ENCODE measurements at regions not wholly inside any gene's neighbourhood (a gene's known extent, or its start where the extent isn't known, plus 50 kb on each side); places are given as distances from the start of the nearest gene placed in this dataset.

DNA sequence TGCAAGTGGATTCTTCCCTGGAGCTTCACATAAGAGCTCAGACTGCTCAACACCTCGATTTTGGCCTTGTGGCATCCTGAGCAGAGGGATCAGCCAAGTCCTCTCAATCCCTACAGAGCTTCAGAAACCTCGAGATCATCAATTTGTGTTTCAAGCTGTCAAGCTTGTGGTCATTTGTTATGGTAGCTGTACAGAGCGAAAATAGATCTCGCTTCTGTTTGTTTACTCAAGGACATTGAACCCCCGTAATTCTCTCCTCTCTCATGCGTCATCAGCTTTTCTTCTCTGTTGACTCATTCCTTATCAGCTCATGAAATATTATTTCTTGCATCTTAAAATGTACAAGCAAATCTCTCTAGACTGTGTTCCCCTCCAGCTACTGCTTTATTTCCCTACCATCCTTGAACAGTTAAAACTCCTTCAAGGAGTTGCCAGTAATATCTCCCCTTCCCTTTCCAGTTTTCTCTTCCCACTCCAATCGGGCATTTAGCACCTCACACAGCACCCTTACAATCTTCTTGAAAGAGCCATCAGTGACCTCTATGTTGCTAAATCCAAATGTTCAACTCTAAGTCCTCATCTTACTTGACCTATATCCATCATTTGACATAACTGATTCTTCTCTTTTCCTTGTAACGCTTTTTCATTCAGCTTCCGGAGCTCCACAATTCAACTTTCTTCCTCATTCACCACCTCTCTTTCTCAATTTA lies 106.2 kb upstream of the FAT1 start:
- H3K4me2 ChIP-seq (ENCODE audit: insufficient read depth in 1 of 2, low read depth in 2 of 2, low read length in 2 of 2) = no peak overlapping the region
- no peaks in the 10 kb centered on the region for H3K79me2 ChIP-seq (ENCODE audit: control insufficient read depth in 1 of 2, insufficient read depth in 2 of 2, low read length in 2 of 2)
- no peak for FAIRE-seq
- no peak for DNase-seq (ENCODE audit: low read depth in 1 of 2, low spot score in 2 of 2)
- ChIA-PET POLR2A (ENCODE audit: partially characterized antibody) (no interaction called here), CTCF (ENCODE audit: partially characterized antibody) (interaction anchor here (1.3 kb wide), 1 partner anchor 94 kb away, joined by 3 read pairs; no protein-coding TSS in a partner anchor)
- WGBS, 2 experiments (ENCODE audit: extremely low coverage in 1 of 2, insufficient coverage in 1 of 2, insufficient read length in 1 of 2, insufficient replicate concordance in 2 of 2, low coverage in 1 of 2, low lambda C conversion rate in 2 of 2, missing lambda C conversion rate in 1 of 2) = 85% methylated on average over 9 of the region's 9 CpGs; no CpG with 5 or more reads in 1 of the 2 experiments
- no peak overlapping the region for H2BK20ac ChIP-seq (ENCODE audit: low read length)
- no peak overlapping the region for H4K5ac ChIP-seq (ENCODE audit: insufficient read length, low read depth, low read length)
- no peak overlapping the region for H3K18ac ChIP-seq (ENCODE audit: extremely low read depth, low read length)
- no peak overlapping the region for H2BK15ac ChIP-seq (ENCODE audit: low read length)
- H3K9me3 ChIP-seq (ENCODE audit: insufficient read depth in 2 of 2, low read depth in 1 of 2, low read length in 1 of 2) = no peaks in the 10 kb centered on the region
- H3K23ac ChIP-seq (ENCODE audit: insufficient read length) = no peak overlapping the region
- H3K23me2 ChIP-seq (ENCODE audit: low read depth, low read length) = no peaks in the 10 kb centered on the region
- H3K9ac ChIP-seq (replicated peaks in 1 of 4; ENCODE audit: extremely low read depth in 1 of 4, low read depth in 3 of 4, low read length in 3 of 4) = no peak overlapping the region
- no peak overlapping the region for H3K27ac ChIP-seq (ENCODE audit: low read depth, low read length)
- no peak overlapping the region for H2BK120ac ChIP-seq (replicated peaks; ENCODE audit: low read depth, low read length)
- no peak overlapping the region for H2BK5ac ChIP-seq (ENCODE audit: low read depth, low read length)
- H3K14ac ChIP-seq (ENCODE audit: insufficient read length) = no peak overlapping the region
- H2AFZ ChIP-seq (ENCODE audit: low read length) = no peak overlapping the region
- H4K20me1 ChIP-seq (replicated peaks in 1 of 2; ENCODE audit: control insufficient read depth in 1 of 2, insufficient read depth in 2 of 2, low read length in 2 of 2) = no peaks in the 10 kb centered on the region
- H2AK5ac ChIP-seq (ENCODE audit: low read depth, low read length) = no peak overlapping the region
- no peak overlapping the region for H4K8ac ChIP-seq (ENCODE audit: extremely low read depth, insufficient read depth, low read length)
- no peak overlapping the region for H3K56ac ChIP-seq (replicated peaks; ENCODE audit: insufficient read length, low read depth, low read length)
- no peak overlapping the region for H4K91ac ChIP-seq (replicated peaks; ENCODE audit: insufficient read length, low read length)
- H3K4ac ChIP-seq (replicated peaks; ENCODE audit: insufficient read length, low read depth, low read length) = no peak overlapping the region
- H3K4me3 ChIP-seq (ENCODE audit: extremely low read depth in 1 of 4, insufficient read depth in 2 of 4, low read depth in 3 of 4, low read length in 4 of 4) = no peak overlapping the region
- TF ChIP-seq TAF1 (IDR thresholded peaks at IDR 0.05; ENCODE audit: low read depth, low read length) (no peak), SIX5 (IDR thresholded peaks at IDR 0.05; ENCODE audit: low read depth, low read length) (no peak), POLR2A (IDR thresholded peaks at IDR 0.05; ENCODE audit: control extremely low read depth in 1 of 2, low read depth in 2 of 2, low read length in 2 of 2) (no peak), FOSL1 (IDR thresholded peaks at IDR 0.05; ENCODE audit: insufficient read depth, low read depth, low read length) (no peak), ATF3 (IDR thresholded peaks at IDR 0.05; ENCODE audit: insufficient read depth, low read depth, low read length) (no peak), KDM1A (IDR thresholded peaks at IDR 0.05; ENCODE audit: borderline replicate concordance, low read length) (no peak)
- no peaks in the 10 kb centered on the region for H3K79me1 ChIP-seq (ENCODE audit: low read depth, low read length)
- no peaks in the 10 kb centered on the region for H3K36me3 ChIP-seq (ENCODE audit: control insufficient read depth in 2 of 4, insufficient read depth in 4 of 4, low read length in 3 of 4)
- no peak overlapping the region for H2BK12ac ChIP-seq (ENCODE audit: low read depth, low read length)
- H3K4me1 ChIP-seq (replicated peaks in 1 of 4; ENCODE audit: control insufficient read depth in 3 of 4, insufficient read depth in 4 of 4, low read length in 3 of 4) = no peaks in the 10 kb centered on the region
- H3K27me3 ChIP-seq (replicated peaks in 1 of 4; ENCODE audit: control insufficient read depth in 3 of 4, extremely low read depth in 1 of 4, insufficient read depth in 3 of 4, low read length in 3 of 4) = no peaks in the 10 kb centered on the region

Data from H1 (cell line).